ENCODE measurements at regions not wholly inside any gene's neighbourhood (a gene's known extent, or its start where the extent isn't known, plus 50 kb on each side); places are given as distances from the start of the nearest gene placed in this dataset.
"Not testable (repeated sequence)": the region's sequence is repeated elsewhere in the genome, so short reads cannot be mapped to it uniquely, and the experiment has no call there.

DNA sequence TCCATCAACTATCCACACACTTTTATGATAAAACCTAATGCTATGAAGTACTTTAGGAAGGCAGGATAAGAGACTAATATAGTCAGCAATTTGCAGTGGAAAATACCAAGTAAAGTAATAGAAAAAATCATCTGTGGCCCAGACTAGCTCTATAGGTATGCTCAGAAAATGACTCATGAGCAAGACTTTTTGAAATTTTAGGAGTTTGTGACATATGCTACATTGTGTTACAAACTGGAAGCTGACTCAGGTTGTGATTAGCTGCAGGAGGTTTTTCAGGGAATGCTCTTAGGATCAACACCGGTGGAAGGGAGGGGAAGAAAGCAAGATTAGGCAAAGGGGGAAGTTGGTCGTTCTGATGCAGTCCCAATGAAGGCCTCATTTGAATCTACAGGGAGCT, 56.1 kb downstream of the FEZF1 start:
- Histone ChIP-seq H3K27ac (replicated peaks) (no peak overlapping the region), H3K4me1 (no peaks in the 10 kb centered on the region), H3K4me3 (no peak overlapping the region), H3K27me3 (ENCODE audit: low read depth) (peaks cover 19% of the 10 kb centered on the region), H3K9me3 (replicated peaks) (no peaks in the 10 kb centered on the region), H3K36me3 (no peaks in the 10 kb centered on the region)
- no peak for DNase-seq
- intact Hi-C loops (cut with micrococcal nuclease), result no loop called here
- TF ChIP-seq, protein P1, sequence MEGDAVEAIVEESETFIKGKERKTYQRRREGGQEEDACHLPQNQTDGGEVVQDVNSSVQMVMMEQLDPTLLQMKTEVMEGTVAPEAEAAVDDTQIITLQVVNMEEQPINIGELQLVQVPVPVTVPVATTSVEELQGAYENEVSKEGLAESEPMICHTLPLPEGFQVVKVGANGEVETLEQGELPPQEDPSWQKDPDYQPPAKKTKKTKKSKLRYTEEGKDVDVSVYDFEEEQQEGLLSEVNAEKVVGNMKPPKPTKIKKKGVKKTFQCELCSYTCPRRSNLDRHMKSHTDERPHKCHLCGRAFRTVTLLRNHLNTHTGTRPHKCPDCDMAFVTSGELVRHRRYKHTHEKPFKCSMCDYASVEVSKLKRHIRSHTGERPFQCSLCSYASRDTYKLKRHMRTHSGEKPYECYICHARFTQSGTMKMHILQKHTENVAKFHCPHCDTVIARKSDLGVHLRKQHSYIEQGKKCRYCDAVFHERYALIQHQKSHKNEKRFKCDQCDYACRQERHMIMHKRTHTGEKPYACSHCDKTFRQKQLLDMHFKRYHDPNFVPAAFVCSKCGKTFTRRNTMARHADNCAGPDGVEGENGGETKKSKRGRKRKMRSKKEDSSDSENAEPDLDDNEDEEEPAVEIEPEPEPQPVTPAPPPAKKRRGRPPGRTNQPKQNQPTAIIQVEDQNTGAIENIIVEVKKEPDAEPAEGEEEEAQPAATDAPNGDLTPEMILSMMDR (IDR thresholded peaks at IDR 0.05; ENCODE audit: borderline replicate concordance), result no peak

DNA sequence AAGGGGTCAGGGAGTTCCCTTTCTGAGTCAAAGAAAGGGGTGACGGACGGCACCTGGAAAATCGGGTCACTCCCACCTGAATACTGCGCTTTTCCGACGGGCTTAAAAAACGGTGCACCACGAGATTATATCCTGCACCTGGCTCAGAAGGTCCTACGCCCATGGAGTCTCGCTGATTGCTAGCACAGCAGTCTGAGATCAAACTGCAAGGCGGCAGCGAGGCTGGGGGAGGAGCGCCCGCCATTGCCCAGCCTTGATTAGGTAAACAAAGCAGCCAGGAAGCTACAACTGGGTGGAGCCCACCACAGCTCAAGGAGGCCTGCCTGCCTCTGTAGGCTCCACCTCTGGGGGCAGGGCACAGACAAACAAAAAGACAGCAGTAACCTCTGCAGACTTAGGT, 65.8 kb downstream of the FEZF1 start:
- H3K4me1 ChIP-seq; H3K27ac ChIP-seq (replicated peaks); intact Hi-C loops (cut with micrococcal nuclease); DNase-seq; H3K4me3 ChIP-seq; H3K36me3 ChIP-seq; H3K9me3 ChIP-seq (replicated peaks); H3K27me3 ChIP-seq (ENCODE audit: low read depth): not testable (repeated sequence)

DNA sequence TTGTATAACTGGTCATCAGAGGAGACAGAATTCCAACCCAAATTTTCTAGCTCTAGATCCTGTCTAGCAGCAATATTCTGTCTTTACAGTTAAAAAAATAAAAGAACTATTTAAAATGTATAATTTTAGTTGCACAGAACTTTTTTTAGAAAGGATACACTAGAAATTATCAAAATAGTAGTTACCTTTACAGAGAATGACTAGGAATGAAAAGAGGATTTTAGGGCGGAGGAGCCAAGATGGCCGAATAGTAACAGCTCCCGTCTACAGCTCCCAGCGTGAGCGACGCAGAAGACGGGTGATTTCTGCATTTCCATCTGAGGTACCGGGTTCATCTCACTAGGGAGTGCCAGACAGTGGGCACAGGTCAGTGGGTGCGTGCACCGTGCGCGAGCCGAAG, 66.3 kb downstream of the FEZF1 start:
- intact Hi-C loops (cut with micrococcal nuclease); H3K9me3 ChIP-seq (replicated peaks); H3K4me3 ChIP-seq; H3K27ac ChIP-seq (replicated peaks); DNase-seq; H3K36me3 ChIP-seq; H3K4me1 ChIP-seq; H3K27me3 ChIP-seq (ENCODE audit: low read depth): not testable (repeated sequence)

DNA sequence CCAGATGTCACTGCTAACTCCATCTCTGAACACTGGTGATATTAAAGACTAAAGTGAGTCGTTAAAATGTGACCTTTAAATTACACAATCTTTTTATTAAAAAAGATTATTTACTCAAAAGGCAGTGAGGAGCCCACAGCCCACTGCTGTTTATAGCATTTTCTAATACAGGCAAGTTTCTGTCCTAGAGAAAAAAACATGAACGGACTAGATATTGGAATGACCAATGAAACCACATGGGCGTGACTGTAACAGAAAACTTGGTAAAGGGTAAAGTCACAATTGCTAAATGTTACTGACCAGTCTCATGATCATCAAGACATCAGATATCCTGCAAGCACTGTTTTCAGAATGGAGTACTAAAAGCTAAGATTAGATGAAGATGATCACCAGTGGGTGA, 78.7 kb downstream of the FEZF1 start:
- no peaks in the 10 kb centered on the region for H3K4me1 ChIP-seq

DNA sequence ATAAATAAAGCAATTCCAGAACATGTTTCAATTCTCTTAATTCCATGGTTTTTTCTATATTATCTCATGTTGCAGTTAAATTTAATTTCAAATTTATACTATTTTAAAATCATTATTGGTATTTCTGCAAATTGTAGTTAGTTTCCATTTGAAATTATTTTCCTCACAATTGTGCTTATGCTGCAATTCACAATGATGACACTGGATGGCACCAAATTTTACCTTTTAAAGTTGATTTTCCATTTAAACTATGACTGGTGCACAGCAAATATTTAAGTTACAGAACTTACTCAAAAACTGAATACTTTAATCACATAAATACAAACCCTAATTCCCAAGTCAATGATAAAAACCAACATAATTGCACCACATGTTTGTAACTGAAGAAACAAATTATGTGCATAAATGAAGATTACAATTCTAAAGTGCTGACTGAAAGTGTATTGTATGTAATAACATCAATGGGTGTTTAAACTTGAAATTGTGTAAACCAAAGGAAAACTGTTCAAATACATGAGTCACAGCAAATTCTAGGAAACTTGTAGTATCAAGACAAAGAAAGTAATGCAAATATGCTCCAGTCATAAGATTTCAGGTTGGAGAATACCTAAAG, 75.3 kb upstream of the AASS start:
- H3K4me3 ChIP-seq, result no peak overlapping the region
- no peaks in the 10 kb centered on the region for H3K27me3 ChIP-seq (ENCODE audit: low read depth)
- H3K36me3 ChIP-seq, result no peaks in the 10 kb centered on the region
- H3K27ac ChIP-seq (replicated peaks), result no peak overlapping the region
- intact Hi-C loops (cut with micrococcal nuclease), result loop anchor here (10.0 kb wide), 1 partner anchor 305 kb away; no protein-coding TSS in a partner anchor
- TF ChIP-seq, protein P1 (IDR thresholded peaks at IDR 0.05; ENCODE audit: borderline replicate concordance), result peak; percentile 72
- no peaks in the 10 kb centered on the region for H3K4me1 ChIP-seq
- DNase-seq, result no peak
- H3K9me3 ChIP-seq (replicated peaks), result no peaks in the 10 kb centered on the region

More for the DNA sequence above, 78.7 kb downstream of the FEZF1 start:
- no peaks in the 10 kb centered on the region for H3K27me3 ChIP-seq (ENCODE audit: low read depth)
- no peak overlapping the region for H3K27ac ChIP-seq (replicated peaks)
- DNase-seq, result no peak
- intact Hi-C loops (cut with micrococcal nuclease), result no loop called here
- TF ChIP-seq, protein P1 (IDR thresholded peaks at IDR 0.05; ENCODE audit: borderline replicate concordance), result no peak
- no peaks in the 10 kb centered on the region for H3K9me3 ChIP-seq (replicated peaks)
- no peak overlapping the region for H3K4me3 ChIP-seq
- H3K36me3 ChIP-seq, result no peaks in the 10 kb centered on the region

DNA sequence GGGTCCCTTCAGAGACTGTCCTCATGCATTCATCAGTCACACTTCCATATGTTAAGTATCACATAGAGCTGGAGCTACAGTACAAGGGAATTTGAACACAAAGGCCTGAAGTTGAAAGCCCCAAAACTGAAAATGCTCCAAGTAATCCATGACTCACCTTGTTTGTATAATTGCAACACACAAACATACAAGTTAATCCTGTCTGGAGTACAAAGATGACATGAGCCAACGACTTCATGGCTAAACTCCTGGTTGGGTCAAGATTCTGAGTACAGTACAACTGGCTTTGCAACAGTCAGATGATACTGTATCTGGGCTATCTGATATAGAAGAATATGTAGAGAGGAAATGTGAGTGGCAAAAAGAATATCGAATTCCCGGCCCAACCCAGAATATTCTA, 73.1 kb upstream of the AASS start:
- H3K9me3 ChIP-seq (replicated peaks), result no peaks in the 10 kb centered on the region
- no peak for DNase-seq
- intact Hi-C loops (cut with micrococcal nuclease), result loop anchor here (10.0 kb wide), 1 partner anchor 308 kb away; no protein-coding TSS in a partner anchor
- H3K36me3 ChIP-seq, result no peaks in the 10 kb centered on the region
- no peak overlapping the region for H3K27ac ChIP-seq (replicated peaks)
- no peak overlapping the region for H3K4me3 ChIP-seq
- TF ChIP-seq, protein P1 (IDR thresholded peaks at IDR 0.05; ENCODE audit: borderline replicate concordance), result no peak
- H3K4me1 ChIP-seq, result no peaks in the 10 kb centered on the region
- H3K27me3 ChIP-seq (ENCODE audit: low read depth), result no peaks in the 10 kb centered on the region
